HL-60 (cell line): ENCODE measurements at regions not wholly inside any gene's neighbourhood (a gene's known extent, or its start where the extent isn't known, plus 50 kb on each side); places are given as distances from the start of the nearest gene placed in this dataset.
"Not testable (repeated sequence)": the region's sequence is repeated elsewhere in the genome, so short reads cannot be mapped to it uniquely, and the experiment has no call there.

Experiments
- DNase-seq, 2 experiments: peaks; one replicate each; pipeline ENCODE4 v3.0.0-alpha.2; 2010 to 2020; ENCODE audit warnings: low read depth in 1 of 2, low spot score in 1 of 2
- H3K27ac ChIP-seq: fragments of 250-450 bp; sonication (Bioruptor Pico); replicated peaks from 2 replicates; pipeline ENCODE4 v1.5.1; 2020; ENCODE audit warnings: mild to moderate bottlenecking, moderate library complexity
- H3K27me3 ChIP-seq: fragments of 250-450 bp; sonication (Bioruptor Pico); 2 replicates; pipeline ENCODE4 v1.5.1; 2021; ENCODE audit warnings: mild to moderate bottlenecking, moderate library complexity; ENCODE audit not compliant: insufficient read depth, poor library complexity, severe bottlenecking
- H3K4me3 ChIP-seq: replicated peaks from 2 replicates; pipeline ENCODE4 v1.5.1; 2011; ENCODE audit warnings: mild to moderate bottlenecking, control low read depth, low read length; ENCODE audit not compliant: insufficient read depth
- CTCF ChIP-seq: IDR thresholded peaks from one replicate; pipeline ENCODE4 v1.5.1; 2011; ENCODE audit warnings: low read length, control low read depth, inconsistent platforms; ENCODE audit not compliant: insufficient read depth
- GABPA ChIP-seq: IDR thresholded peaks from 2 replicates; pipeline ENCODE4 v1.6.1; 2012; ENCODE audit warnings: low read depth
- POLR2AphosphoS5 ChIP-seq: IDR thresholded peaks from 2 replicates; pipeline ENCODE4 v1.6.1; 2012; ENCODE audit warnings: low read depth
- SPI1 ChIP-seq: IDR thresholded peaks from 2 replicates; pipeline ENCODE4 v1.6.1; 2012; ENCODE audit warnings: low read depth, mild to moderate bottlenecking, borderline replicate concordance
- TF ChIP-seq, protein P1 (sequence below): IDR thresholded peaks from 2 replicates; pipeline ENCODE4 v1.6.1; 2012; ENCODE audit warnings: low read depth; ENCODE audit not compliant: insufficient replicate concordance

- H3K27ac ChIP-seq = no peak overlapping the region
- no peak for DNase-seq
- no peaks in the 10 kb centered on the region for H3K27me3 ChIP-seq
- TF ChIP-seq SPI1 = no peak
- TF ChIP-seq GABPA = no peak
- TF ChIP-seq, protein P1, sequence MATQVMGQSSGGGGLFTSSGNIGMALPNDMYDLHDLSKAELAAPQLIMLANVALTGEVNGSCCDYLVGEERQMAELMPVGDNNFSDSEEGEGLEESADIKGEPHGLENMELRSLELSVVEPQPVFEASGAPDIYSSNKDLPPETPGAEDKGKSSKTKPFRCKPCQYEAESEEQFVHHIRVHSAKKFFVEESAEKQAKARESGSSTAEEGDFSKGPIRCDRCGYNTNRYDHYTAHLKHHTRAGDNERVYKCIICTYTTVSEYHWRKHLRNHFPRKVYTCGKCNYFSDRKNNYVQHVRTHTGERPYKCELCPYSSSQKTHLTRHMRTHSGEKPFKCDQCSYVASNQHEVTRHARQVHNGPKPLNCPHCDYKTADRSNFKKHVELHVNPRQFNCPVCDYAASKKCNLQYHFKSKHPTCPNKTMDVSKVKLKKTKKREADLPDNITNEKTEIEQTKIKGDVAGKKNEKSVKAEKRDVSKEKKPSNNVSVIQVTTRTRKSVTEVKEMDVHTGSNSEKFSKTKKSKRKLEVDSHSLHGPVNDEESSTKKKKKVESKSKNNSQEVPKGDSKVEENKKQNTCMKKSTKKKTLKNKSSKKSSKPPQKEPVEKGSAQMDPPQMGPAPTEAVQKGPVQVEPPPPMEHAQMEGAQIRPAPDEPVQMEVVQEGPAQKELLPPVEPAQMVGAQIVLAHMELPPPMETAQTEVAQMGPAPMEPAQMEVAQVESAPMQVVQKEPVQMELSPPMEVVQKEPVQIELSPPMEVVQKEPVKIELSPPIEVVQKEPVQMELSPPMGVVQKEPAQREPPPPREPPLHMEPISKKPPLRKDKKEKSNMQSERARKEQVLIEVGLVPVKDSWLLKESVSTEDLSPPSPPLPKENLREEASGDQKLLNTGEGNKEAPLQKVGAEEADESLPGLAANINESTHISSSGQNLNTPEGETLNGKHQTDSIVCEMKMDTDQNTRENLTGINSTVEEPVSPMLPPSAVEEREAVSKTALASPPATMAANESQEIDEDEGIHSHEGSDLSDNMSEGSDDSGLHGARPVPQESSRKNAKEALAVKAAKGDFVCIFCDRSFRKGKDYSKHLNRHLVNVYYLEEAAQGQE = no peak
- no peak for TF ChIP-seq CTCF
- TF ChIP-seq POLR2AphosphoS5 = no peak
- no peak overlapping the region for H3K4me3 ChIP-seq
Observed at GRCh38 chr12:90455756-90456155, 499.2 kb downstream of the CCER1 start.

GRCh38 chr12:90449611-90450010, 505.4 kb downstream of the CCER1 start:
- Histone ChIP-seq H3K27ac (no peak overlapping the region), H3K4me3 (no peak overlapping the region), H3K27me3 (no peaks in the 10 kb centered on the region)
- no peak for TF ChIP-seq CTCF
- TF ChIP-seq POLR2AphosphoS5 = no peak
- TF ChIP-seq, protein P1 = no peak
- no peak for TF ChIP-seq GABPA
- no peak for TF ChIP-seq SPI1
- no peak for DNase-seq

- DNase-seq, H3K27me3 ChIP-seq, H3K4me3 ChIP-seq, H3K27ac ChIP-seq: not testable (repeated sequence)
Observed at GRCh38 chr12:90443466-90443865, 511.5 kb downstream of the CCER1 start.

- DNase-seq = no peak
- H3K27me3 ChIP-seq = no peaks in the 10 kb centered on the region
- H3K27ac ChIP-seq = no peak overlapping the region
- no peak overlapping the region for H3K4me3 ChIP-seq
- TF ChIP-seq POLR2AphosphoS5 (no peak), GABPA (no peak), SPI1 (no peak), CTCF (no peak)
- TF ChIP-seq, protein P1 = no peak
Observed at GRCh38 chr12:90441431-90441830, 513.5 kb downstream of the CCER1 start.
